Vagina (tissue), 2 donors: ENCODE measurements at regions not wholly inside any gene's neighbourhood (a gene's known extent, or its start where the extent isn't known, plus 50 kb on each side); places are given as distances from the start of the nearest gene placed in this dataset.

ENCODE experiments used
- POLR2AphosphoS5 ChIP-seq, 2 donors: sonication (generic); formaldehyde crosslinking; IDR thresholded peaks; one replicate each; pipeline ENCODE4 v1.9.0; 2017; ENCODE audit warnings: antibody characterized with exemption in 2 of 2, mild to moderate bottlenecking in 2 of 2, low read depth in 1 of 2; ENCODE audit not compliant: insufficient read depth in 1 of 2
- TF ChIP-seq, protein P1 (sequence below), 3 experiments: fragments of 450-650 bp in 2 of 3; fragments of 200-600 bp in 1 of 3; sonication (generic) in 1 of 3; IDR thresholded peaks; one replicate each; pipeline ENCODE4 v1.5.1; 2017 to 2019; ENCODE audit warnings: antibody characterized with exemption in 3 of 3, mild to moderate bottlenecking in 2 of 3, moderate library complexity in 2 of 3

DNA sequence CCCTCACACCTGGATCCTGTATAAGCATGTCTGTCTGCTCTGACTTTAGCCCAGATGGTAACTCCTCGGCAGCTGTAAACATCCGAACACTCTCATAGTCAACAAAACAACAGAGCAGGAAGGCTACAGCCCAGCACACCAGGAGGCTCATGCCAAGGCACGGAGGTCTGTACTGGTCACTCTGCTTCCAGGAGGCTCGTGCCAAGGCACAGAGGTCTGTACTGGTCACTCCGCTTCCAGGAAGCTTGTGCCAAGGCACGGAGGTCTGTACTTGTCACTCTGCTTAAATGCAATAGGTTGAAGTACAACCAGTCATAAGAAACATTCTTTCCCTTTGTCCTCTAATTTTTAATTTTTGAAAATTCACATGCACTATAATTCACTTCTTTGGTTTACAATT is 190.1 kb upstream of the CDH4 start:
- TF ChIP-seq POLR2AphosphoS5 (IDR thresholded peaks at IDR 0.05; ENCODE audit: insufficient read depth in 1 of 2, low read depth in 1 of 2) = no peak
- TF ChIP-seq, protein P1, sequence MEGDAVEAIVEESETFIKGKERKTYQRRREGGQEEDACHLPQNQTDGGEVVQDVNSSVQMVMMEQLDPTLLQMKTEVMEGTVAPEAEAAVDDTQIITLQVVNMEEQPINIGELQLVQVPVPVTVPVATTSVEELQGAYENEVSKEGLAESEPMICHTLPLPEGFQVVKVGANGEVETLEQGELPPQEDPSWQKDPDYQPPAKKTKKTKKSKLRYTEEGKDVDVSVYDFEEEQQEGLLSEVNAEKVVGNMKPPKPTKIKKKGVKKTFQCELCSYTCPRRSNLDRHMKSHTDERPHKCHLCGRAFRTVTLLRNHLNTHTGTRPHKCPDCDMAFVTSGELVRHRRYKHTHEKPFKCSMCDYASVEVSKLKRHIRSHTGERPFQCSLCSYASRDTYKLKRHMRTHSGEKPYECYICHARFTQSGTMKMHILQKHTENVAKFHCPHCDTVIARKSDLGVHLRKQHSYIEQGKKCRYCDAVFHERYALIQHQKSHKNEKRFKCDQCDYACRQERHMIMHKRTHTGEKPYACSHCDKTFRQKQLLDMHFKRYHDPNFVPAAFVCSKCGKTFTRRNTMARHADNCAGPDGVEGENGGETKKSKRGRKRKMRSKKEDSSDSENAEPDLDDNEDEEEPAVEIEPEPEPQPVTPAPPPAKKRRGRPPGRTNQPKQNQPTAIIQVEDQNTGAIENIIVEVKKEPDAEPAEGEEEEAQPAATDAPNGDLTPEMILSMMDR (IDR thresholded peaks at IDR 0.05) = no peak
